Thyroid gland (tissue), 4 donors: ENCODE measurements at regions not wholly inside any gene's neighbourhood (a gene's known extent, or its start where the extent isn't known, plus 50 kb on each side); places are given as distances from the start of the nearest gene placed in this dataset.

Experiments used
- DNase-seq, 2 donors: peaks; one replicate each; pipeline ENCODE4 v3.0.0-alpha.2; 2019
- H3K27ac ChIP-seq, 3 donors: fragments of 200-600 bp; sonication (generic); 1 replicate in 2 of 3; 2 replicates in 1 of 3; pipeline ENCODE4 v1.5.1; 2016 to 2019; ENCODE audit warnings: mild to moderate bottlenecking in 1 of 3, moderate library complexity in 1 of 3
- H3K27me3 ChIP-seq: fragments of 200-600 bp; sonication (generic); one replicate; pipeline ENCODE4 v1.5.1; 2019
- H3K36me3 ChIP-seq, 2 donors: fragments of 200-600 bp; sonication (generic); one replicate each; pipeline ENCODE4 v1.5.1; 2016 to 2019
- H3K4me1 ChIP-seq, 2 donors: fragments of 200-600 bp; sonication (generic); one replicate each; pipeline ENCODE4 v1.5.1; 2017 to 2019
- H3K4me3 ChIP-seq, 3 donors: fragments of 200-600 bp; sonication (generic); replicated peaks in 1 of 3; 1 replicate in 2 of 3; 2 replicates in 1 of 3; pipeline ENCODE4 v1.5.1; 2016; ENCODE audit warnings: mild to moderate bottlenecking in 1 of 3
- H3K9me3 ChIP-seq: fragments of 200-600 bp; sonication (generic); one replicate; pipeline ENCODE4 v1.5.1; 2017
- POLR2A ChIP-seq, 2 donors: fragments of 450-650 bp; IDR thresholded peaks; one replicate each; pipeline ENCODE4 v1.6.1; 2017; ENCODE audit warnings: antibody characterized with exemption in 2 of 2, mild to moderate bottlenecking in 2 of 2, moderate library complexity in 1 of 2
- WGBS, 2 donors: methylation state at CpG; one replicate each; pipeline ENCODE4 v1.1.5; 2017; 5-methylcytosine and 5-hydroxymethylcytosine counted together
- intact Hi-C: fragments of 100-400 bp; cut with DNase I; formaldehyde crosslinking; loops from one replicate; pipeline ENCODE4 v1.15.1; 2023
- TF ChIP-seq, protein P1 (sequence below), 6 experiments: fragments of 200-600 bp in 3 of 6; fragments of 450-650 bp in 3 of 6; sonication (generic) in 3 of 6; IDR thresholded peaks; one replicate each; pipeline ENCODE4 v1.5.1; 2016 to 2019; ENCODE audit warnings: antibody characterized with exemption in 6 of 6, mild to moderate bottlenecking in 2 of 6, inconsistent platforms in 1 of 6, moderate library complexity in 1 of 6

- DNase-seq = no peak
- WGBS, 2 donors = 88 to 90% methylated on average over 7 of the region's 7 CpGs
- no peaks in the 10 kb centered on the region for H3K4me1 ChIP-seq
- H3K27me3 ChIP-seq = no peaks in the 10 kb centered on the region
- no peaks in the 10 kb centered on the region for H3K36me3 ChIP-seq
- no peaks in the 10 kb centered on the region for H3K9me3 ChIP-seq
- no peak overlapping the region for H3K27ac ChIP-seq
- no peak overlapping the region for H3K4me3 ChIP-seq
- intact Hi-C loops = no loop called here
- TF ChIP-seq POLR2A (IDR thresholded peaks at IDR 0.05) = no peak
- TF ChIP-seq, protein P1, sequence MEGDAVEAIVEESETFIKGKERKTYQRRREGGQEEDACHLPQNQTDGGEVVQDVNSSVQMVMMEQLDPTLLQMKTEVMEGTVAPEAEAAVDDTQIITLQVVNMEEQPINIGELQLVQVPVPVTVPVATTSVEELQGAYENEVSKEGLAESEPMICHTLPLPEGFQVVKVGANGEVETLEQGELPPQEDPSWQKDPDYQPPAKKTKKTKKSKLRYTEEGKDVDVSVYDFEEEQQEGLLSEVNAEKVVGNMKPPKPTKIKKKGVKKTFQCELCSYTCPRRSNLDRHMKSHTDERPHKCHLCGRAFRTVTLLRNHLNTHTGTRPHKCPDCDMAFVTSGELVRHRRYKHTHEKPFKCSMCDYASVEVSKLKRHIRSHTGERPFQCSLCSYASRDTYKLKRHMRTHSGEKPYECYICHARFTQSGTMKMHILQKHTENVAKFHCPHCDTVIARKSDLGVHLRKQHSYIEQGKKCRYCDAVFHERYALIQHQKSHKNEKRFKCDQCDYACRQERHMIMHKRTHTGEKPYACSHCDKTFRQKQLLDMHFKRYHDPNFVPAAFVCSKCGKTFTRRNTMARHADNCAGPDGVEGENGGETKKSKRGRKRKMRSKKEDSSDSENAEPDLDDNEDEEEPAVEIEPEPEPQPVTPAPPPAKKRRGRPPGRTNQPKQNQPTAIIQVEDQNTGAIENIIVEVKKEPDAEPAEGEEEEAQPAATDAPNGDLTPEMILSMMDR (IDR thresholded peaks at IDR 0.05) = no peak
Measured at GRCh38 chr12:16844875-16845274, 238.9 kb upstream of the LMO3 start.

DNA sequence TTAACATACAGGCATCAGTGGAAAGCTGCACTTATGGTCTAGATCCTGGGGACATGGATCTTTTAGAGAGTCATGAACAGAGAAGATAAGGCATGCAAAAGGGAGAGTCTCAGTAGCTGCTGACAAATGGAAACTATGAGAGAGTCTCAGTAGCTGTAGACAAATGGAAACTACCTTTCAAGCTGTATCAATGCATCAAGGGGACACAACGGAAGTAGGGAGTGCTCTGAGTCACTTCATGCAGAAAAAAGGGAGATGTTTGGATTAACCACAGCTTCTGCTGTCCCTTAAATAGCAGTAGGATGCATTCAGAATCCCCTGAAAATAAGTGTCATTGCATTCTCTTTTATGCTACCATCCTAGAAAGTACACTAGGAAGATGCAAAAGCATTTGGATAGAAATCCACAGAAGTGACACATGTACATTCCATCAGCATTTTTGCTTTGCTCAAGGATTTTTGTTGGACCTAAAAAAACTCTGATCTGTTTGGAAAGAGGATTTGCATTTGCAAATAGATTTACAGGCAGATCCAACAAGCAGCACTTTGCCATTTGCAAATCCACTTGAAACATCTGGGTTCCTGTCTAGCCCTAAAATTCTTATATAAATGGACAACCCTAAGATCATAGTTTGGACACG, 227.5 kb upstream of the LMO3 start:
- DNase-seq = no peak
- TF ChIP-seq POLR2A (IDR thresholded peaks at IDR 0.05) = no peak
- TF ChIP-seq, protein P1 (IDR thresholded peaks at IDR 0.05) = no peak
- H3K27me3 ChIP-seq = no peaks in the 10 kb centered on the region
- H3K9me3 ChIP-seq = no peaks in the 10 kb centered on the region
- WGBS, 2 donors = 72 to 82% methylated on average over 2 of the region's 2 CpGs
- no peak overlapping the region for H3K27ac ChIP-seq
- H3K4me3 ChIP-seq = no peak overlapping the region
- H3K4me1 ChIP-seq = no peaks in the 10 kb centered on the region
- intact Hi-C loops = no loop called here
- no peaks in the 10 kb centered on the region for H3K36me3 ChIP-seq

DNA sequence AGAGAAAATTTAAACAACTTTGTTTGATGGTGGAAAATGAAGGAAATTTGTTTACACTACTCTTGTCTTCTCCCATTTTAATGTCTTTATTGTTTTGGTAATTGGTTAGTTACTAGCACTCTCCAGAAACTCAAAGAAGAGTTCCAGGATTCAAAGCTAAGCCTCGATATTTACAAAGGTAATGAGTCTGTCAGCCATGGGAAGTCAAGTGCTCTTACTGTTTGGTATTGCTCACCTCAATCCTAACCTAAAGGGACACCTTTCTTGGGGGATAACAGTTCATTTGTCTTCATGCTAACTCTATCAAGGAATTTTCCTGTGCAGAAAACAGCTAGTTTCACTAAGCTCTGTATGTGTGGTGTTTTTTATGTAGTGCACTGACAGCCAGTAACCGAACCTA, 222.9 kb upstream of the LMO3 start:
- H3K36me3 ChIP-seq = no peaks in the 10 kb centered on the region
- H3K9me3 ChIP-seq = no peaks in the 10 kb centered on the region
- no peak overlapping the region for H3K4me3 ChIP-seq
- H3K27me3 ChIP-seq = no peaks in the 10 kb centered on the region
- no peaks in the 10 kb centered on the region for H3K4me1 ChIP-seq
- intact Hi-C loops = no loop called here
- TF ChIP-seq, protein P1 (IDR thresholded peaks at IDR 0.05) = no peak
- no peak for TF ChIP-seq POLR2A (IDR thresholded peaks at IDR 0.05)
- DNase-seq = no peak
- WGBS, 2 donors = 43 to 56% methylated on average over 2 of the region's 2 CpGs
- no peak overlapping the region for H3K27ac ChIP-seq

DNA sequence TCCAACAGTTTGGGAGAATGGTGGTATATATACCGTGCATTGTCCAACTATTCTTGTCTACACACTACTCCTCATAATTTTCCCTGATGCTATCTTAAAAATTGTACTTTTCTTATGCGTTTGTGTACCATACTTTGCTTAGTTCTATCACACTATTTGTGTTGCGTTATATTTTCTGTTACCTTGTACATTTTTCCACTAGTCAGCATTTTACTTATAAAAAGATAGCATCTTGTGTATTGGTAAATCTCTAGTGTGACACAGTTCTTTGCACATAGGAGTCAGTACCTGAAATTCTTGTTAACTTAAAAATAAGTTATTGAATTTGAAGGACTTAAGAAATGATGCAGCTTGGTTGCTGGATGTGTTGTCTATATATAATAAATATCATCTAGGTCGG, 201.8 kb upstream of the LMO3 start:
- no peaks in the 10 kb centered on the region for H3K36me3 ChIP-seq

DNA sequence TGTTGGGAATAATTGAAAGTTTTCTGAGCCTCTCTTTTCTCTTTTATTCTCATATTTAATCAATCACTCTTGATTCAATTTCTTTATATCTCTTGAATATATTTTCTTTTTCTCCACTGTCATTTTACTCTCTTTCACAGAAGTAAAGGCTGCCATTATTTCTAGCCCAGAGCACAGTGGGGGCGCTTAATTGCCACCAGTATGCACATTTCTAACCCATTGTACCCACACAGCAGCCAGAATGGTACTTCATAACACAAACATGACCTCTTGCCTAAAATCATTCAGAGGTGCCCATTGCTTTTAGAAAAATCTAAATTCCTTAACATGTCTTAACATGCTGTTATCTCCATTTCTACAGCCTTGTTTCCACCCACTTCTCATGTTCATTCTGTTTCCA, 190.2 kb upstream of the LMO3 start:
- Histone ChIP-seq H3K27me3 (no peaks in the 10 kb centered on the region), H3K36me3 (no peaks in the 10 kb centered on the region), H3K4me3 (no peak overlapping the region), H3K27ac (no peak overlapping the region), H3K9me3 (no peaks in the 10 kb centered on the region), H3K4me1 (no peaks in the 10 kb centered on the region)
- 61 to 65% methylated on average over 1 of the region's 1 CpG for WGBS, 2 donors
- no peak for DNase-seq
- intact Hi-C loops = no loop called here
- TF ChIP-seq, protein P1 (IDR thresholded peaks at IDR 0.05) = no peak
- TF ChIP-seq POLR2A (IDR thresholded peaks at IDR 0.05) = no peak

More for the DNA sequence above, 201.8 kb upstream of the LMO3 start:
- TF ChIP-seq, protein P1 (IDR thresholded peaks at IDR 0.05) = no peak
- TF ChIP-seq POLR2A (IDR thresholded peaks at IDR 0.05) = no peak
- no peaks in the 10 kb centered on the region for H3K4me1 ChIP-seq
- intact Hi-C loops = no loop called here
- H3K9me3 ChIP-seq = no peaks in the 10 kb centered on the region
- DNase-seq = no peak
- no peak overlapping the region for H3K27ac ChIP-seq
- no peak overlapping the region for H3K4me3 ChIP-seq
- H3K27me3 ChIP-seq = no peaks in the 10 kb centered on the region
- 91 to 94% methylated on average over 4 of the region's 4 CpGs for WGBS, 2 donors
